OCI-LY1 (cell line): ENCODE measurements at regions not wholly inside any gene's neighbourhood (a gene's known extent, or its start where the extent isn't known, plus 50 kb on each side); places are given as distances from the start of the nearest gene placed in this dataset.

ENCODE experiments used
- H2AFZ ChIP-seq: fragments of 200-600 bp; sonication (generic), shearing (Covaris generic); 2 replicates; pipeline ENCODE4 v1.6.0; 2014; ENCODE audit warnings: antibody characterized with exemption, mild to moderate bottlenecking, low read length
- H3F3A ChIP-seq: fragments of 200-600 bp; sonication (generic), shearing (Covaris generic); 2 replicates; pipeline ENCODE4 v1.6.0; 2014; ENCODE audit warnings: mild to moderate bottlenecking, antibody characterized with exemption, low read length, moderate library complexity; ENCODE audit not compliant: insufficient read depth
- H3K27ac ChIP-seq: fragments of 200-600 bp; sonication (generic); 2 replicates; pipeline ENCODE4 v1.5.1; 2014; ENCODE audit warnings: low read length, mixed run types, mild to moderate bottlenecking, low read depth; ENCODE audit not compliant: poor library complexity, severe bottlenecking
- H3K27me3 ChIP-seq: fragments of 200-600 bp; sonication (generic); 2 replicates; pipeline ENCODE4 v1.6.0; 2014; ENCODE audit warnings: antibody characterized with exemption, mild to moderate bottlenecking, low read length, moderate library complexity; ENCODE audit not compliant: insufficient read depth
- H3K36me3 ChIP-seq: fragments of 200-600 bp; sonication (generic); 2 replicates; pipeline ENCODE4 v1.6.1; 2014; ENCODE audit warnings: mild to moderate bottlenecking, antibody characterized with exemption, low read length, moderate library complexity, mixed read lengths; ENCODE audit not compliant: insufficient read depth
- H3K4me1 ChIP-seq: fragments of 200-600 bp; sonication (generic); 2 replicates; pipeline ENCODE4 v1.5.1; 2014; ENCODE audit warnings: mild to moderate bottlenecking, low read length, moderate library complexity; ENCODE audit not compliant: insufficient read depth, severe bottlenecking
- H3K4me2 ChIP-seq: fragments of 200-600 bp; sonication (generic), shearing (Covaris generic); 2 replicates; pipeline ENCODE4 v1.6.1; 2014; ENCODE audit warnings: low read length
- H3K4me3 ChIP-seq: fragments of 200-600 bp; sonication (generic); 2 replicates; pipeline ENCODE4 v1.5.1; 2014; ENCODE audit warnings: low read length, low read depth, mild to moderate bottlenecking, mixed read lengths; ENCODE audit not compliant: poor library complexity, severe bottlenecking
- H3K79me2 ChIP-seq: fragments of 200-600 bp; shearing (Covaris generic); 2 replicates; pipeline ENCODE4 v1.6.1; 2016; ENCODE audit warnings: mixed run types, low read length, mixed read lengths; ENCODE audit not compliant: insufficient read depth
- H3K9ac ChIP-seq: fragments of 200-600 bp; sonication (generic), shearing (Covaris generic); 2 replicates; pipeline ENCODE4 v1.6.1; 2014; ENCODE audit warnings: mild to moderate bottlenecking, low read length, mixed read lengths
- H3K9me2 ChIP-seq: fragments of 200-600 bp; sonication (generic), shearing (Covaris generic); 2 replicates; pipeline ENCODE4 v1.6.1; 2014; ENCODE audit warnings: low read depth, mild to moderate bottlenecking, low read length, mixed read lengths
- H3K9me3 ChIP-seq: fragments of 200-600 bp; shearing (Covaris generic); 2 replicates; pipeline ENCODE4 v1.6.1; 2014; ENCODE audit warnings: low read length, mixed read lengths
- H4K20me1 ChIP-seq: fragments of 200-600 bp; sonication (generic), shearing (Covaris generic); 2 replicates; pipeline ENCODE4 v1.6.0; 2016; ENCODE audit warnings: mild to moderate bottlenecking, low read length; ENCODE audit not compliant: insufficient read depth
- CTCF ChIP-seq: fragments of 200-600 bp; sonication (generic), shearing (Covaris generic); IDR thresholded peaks from 2 replicates; pipeline ENCODE4 v1.5.1; 2017; ENCODE audit warnings: mild to moderate bottlenecking, antibody characterized with exemption, low read length, moderate library complexity, mixed read lengths
- EZH2 ChIP-seq: fragments of 200-600 bp; sonication (generic), shearing (Covaris generic); IDR thresholded peaks from 2 replicates; pipeline ENCODE4 v1.8.0; 2017; ENCODE audit warnings: borderline replicate concordance, mixed run types, mild to moderate bottlenecking, antibody characterized with exemption, low read length, moderate library complexity, mixed read lengths

- Histone ChIP-seq H3K9ac (no peak overlapping the region), H3F3A (no peaks in the 10 kb centered on the region), H2AFZ (no peak overlapping the region), H3K4me1 (no peaks in the 10 kb centered on the region), H4K20me1 (no peaks in the 10 kb centered on the region), H3K79me2 (no peaks in the 10 kb centered on the region), H3K36me3 (no peaks in the 10 kb centered on the region), H3K27me3 (no peaks in the 10 kb centered on the region), H3K4me3 (no peak overlapping the region), H3K9me2 (no peaks in the 10 kb centered on the region), H3K9me3 (no peaks in the 10 kb centered on the region), H3K4me2 (no peak overlapping the region), H3K27ac (no peak overlapping the region)
- TF ChIP-seq EZH2: no peak
- no peak for TF ChIP-seq CTCF
Measured at GRCh38 chr2:103010306-103010705, 248.5 kb downstream of the TMEM182 start.

GRCh38 chr2:103010751-103011150 lies 248.9 kb downstream of the TMEM182 start:
- Histone ChIP-seq H3K36me3 (no peaks in the 10 kb centered on the region), H3K9me3 (no peaks in the 10 kb centered on the region), H3K4me3 (no peak overlapping the region), H3K4me2 (no peak overlapping the region), H3F3A (no peaks in the 10 kb centered on the region), H3K4me1 (no peaks in the 10 kb centered on the region), H2AFZ (no peak overlapping the region), H3K27ac (no peak overlapping the region), H3K9me2 (no peaks in the 10 kb centered on the region), H3K79me2 (no peaks in the 10 kb centered on the region), H3K27me3 (no peaks in the 10 kb centered on the region), H3K9ac (no peak overlapping the region), H4K20me1 (no peaks in the 10 kb centered on the region)
- TF ChIP-seq EZH2: no peak
- TF ChIP-seq CTCF: no peak

- H3K79me2 ChIP-seq: no peaks in the 10 kb centered on the region
- H2AFZ ChIP-seq: no peak overlapping the region
- no peaks in the 10 kb centered on the region for H3K9me3 ChIP-seq
- H3K4me3 ChIP-seq: no peak overlapping the region
- H3F3A ChIP-seq: no peaks in the 10 kb centered on the region
- no peak overlapping the region for H3K4me2 ChIP-seq
- no peak overlapping the region for H3K9ac ChIP-seq
- H3K9me2 ChIP-seq: no peaks in the 10 kb centered on the region
- H3K36me3 ChIP-seq: no peaks in the 10 kb centered on the region
- TF ChIP-seq CTCF (no peak), EZH2 (no peak)
- H3K27ac ChIP-seq: no peak overlapping the region
- H3K27me3 ChIP-seq: no peaks in the 10 kb centered on the region
- H3K4me1 ChIP-seq: no peaks in the 10 kb centered on the region
- no peaks in the 10 kb centered on the region for H4K20me1 ChIP-seq
Measured at GRCh38 chr2:103012590-103012989, 250.8 kb downstream of the TMEM182 start.
